CD4-positive, alpha-beta T cell (primary cell): ENCODE measurements at regions not wholly inside any gene's neighbourhood (a gene's known extent, or its start where the extent isn't known, plus 50 kb on each side); places are given as distances from the start of the nearest gene placed in this dataset.

ENCODE experiments used
- ATAC-seq: fragments of 200-7000 bp; cut with Tn5 transposase; one replicate; pipeline ENCODE4 v1.10.0; 2022; ENCODE audit warnings: mild to moderate bottlenecking; ENCODE audit not compliant: poor library complexity
- CTCF ChIA-PET: fragments of 350-600 bp; sonication (Branson Sonifier 250); formaldehyde crosslinking; loops from one replicate; lab custom pipeline; 2021; ENCODE audit warnings: antibody characterized with exemption, inconsistent platforms; lab: Charles Lee
- POLR2A ChIA-PET: fragments of 350-600 bp; sonication (Branson Sonifier 250); formaldehyde crosslinking; loops from one replicate; lab custom pipeline; 2021; ENCODE audit warnings: antibody characterized with exemption, inconsistent platforms; lab: Charles Lee
- DNase-seq, 14 experiments: peaks; one replicate each; pipeline ENCODE4 v3.0.0-alpha.2; 2013 to 2020; ENCODE audit warnings: mixed read lengths in 2 of 14
- H3K27ac ChIP-seq, 2 donors: one replicate each; pipeline versions ENCODE4 v1.5.1 to v1.7.0; 2013; ENCODE audit warnings: low read length in 2 of 2, low read depth in 1 of 2, mild to moderate bottlenecking in 1 of 2
- H3K27me3 ChIP-seq, 2 experiments: 1 replicate in 1 of 2; 2 replicates in 1 of 2; pipeline versions ENCODE4 v1.6.1 to v1.7.0; 2013; ENCODE audit warnings: low read length in 2 of 2, control low read depth in 1 of 2, mild to moderate bottlenecking in 1 of 2, moderate library complexity in 1 of 2; ENCODE audit not compliant: insufficient read depth in 2 of 2, control insufficient read depth in 1 of 2
- H3K36me3 ChIP-seq: one replicate; pipeline ENCODE4 v1.6.1; 2013; ENCODE audit warnings: low read length, control low read depth; ENCODE audit not compliant: insufficient read depth
- H3K4me1 ChIP-seq: one replicate; pipeline ENCODE4 v1.6.1; 2013; ENCODE audit warnings: low read length, control low read depth; ENCODE audit not compliant: insufficient read depth
- H3K4me3 ChIP-seq: one replicate; pipeline ENCODE4 v1.5.1; 2013; ENCODE audit warnings: mild to moderate bottlenecking, low read length, moderate library complexity
- H3K9me3 ChIP-seq, 2 experiments: 1 replicate in 1 of 2; 2 replicates in 1 of 2; pipeline versions ENCODE4 v1.6.1 to v1.7.0; 2013; ENCODE audit warnings: low read length in 2 of 2, mild to moderate bottlenecking in 2 of 2, control low read depth in 1 of 2, moderate library complexity in 1 of 2; ENCODE audit not compliant: control insufficient read depth in 1 of 2, insufficient read depth in 1 of 2
- H3K27ac Mint-ChIP-seq: one replicate; pipeline ENCODE4 v1.8.0; 2020; ENCODE audit warnings: mixed read lengths
- H3K27me3 Mint-ChIP-seq: one replicate; pipeline ENCODE4 v1.8.0; 2021; ENCODE audit warnings: mixed read lengths
- H3K36me3 Mint-ChIP-seq: one replicate; pipeline ENCODE4 v1.8.0; 2021; ENCODE audit warnings: low read depth, mixed read lengths
- H3K4me1 Mint-ChIP-seq: one replicate; pipeline ENCODE4 v1.8.0; 2021; ENCODE audit warnings: low read depth, mixed read lengths
- H3K4me3 Mint-ChIP-seq: one replicate; pipeline ENCODE4 v1.8.0; 2020; ENCODE audit warnings: mild to moderate bottlenecking, mixed read lengths
- H3K9me3 Mint-ChIP-seq: one replicate; pipeline ENCODE4 v1.8.0; 2020; ENCODE audit warnings: mixed read lengths
- CTCF ChIP-seq: fragments of 200-600 bp; IDR thresholded peaks from one replicate; pipeline ENCODE4 v1.8.0; 2022; ENCODE audit warnings: antibody characterized with exemption, mild to moderate bottlenecking
- intact Hi-C, 2 experiments: fragments of 100-400 bp; cut with DNase I in 1 of 2; cut with micrococcal nuclease in 1 of 2; formaldehyde crosslinking; loops; one replicate each; pipeline versions ENCODE4 v1.15.1 to v1.9.0; 2023 to 2025; cut with DNase I, micrococcal nuclease

GRCh38 chr15:69979262-69979661 is 118.5 kb downstream of the TLE3 start:
- H3K27ac Mint-ChIP-seq, result no peak overlapping the region
- TF ChIP-seq CTCF, result no peak

GRCh38 chr15:69979783-69980182 is 117.9 kb downstream of the TLE3 start:
- ChIA-PET CTCF (no interaction called here), POLR2A (no interaction called here)
- no peak for ATAC-seq
- H3K4me1 ChIP-seq, result no peaks in the 10 kb centered on the region
- H3K27ac ChIP-seq, result no peak overlapping the region
- H3K36me3 ChIP-seq, result no peaks in the 10 kb centered on the region
- Mint-ChIP-seq H3K36me3 (no peaks in the 10 kb centered on the region), H3K27me3 (peaks cover 36% of the 10 kb centered on the region), H3K4me1 (no peaks in the 10 kb centered on the region), H3K4me3 (no peak overlapping the region), H3K27ac (no peak overlapping the region), H3K9me3 (peaks cover 3% of the 10 kb centered on the region)
- no peak overlapping the region for H3K4me3 ChIP-seq
- H3K9me3 ChIP-seq, result peaks cover 0 to 10% of the 10 kb centered on the region in 2 experiments
- DNase-seq, result no peak
- H3K27me3 ChIP-seq, result peaks cover 17 to 18% of the 10 kb centered on the region in 2 experiments
- intact Hi-C loops, result no loop called here
- no peak for TF ChIP-seq CTCF

More at GRCh38 chr15:69979262-69979661, 118.5 kb downstream of the TLE3 start:
- Histone ChIP-seq H3K9me3 (peaks cover 0 to 11% of the 10 kb centered on the region in 2 experiments), H3K27me3 (peaks cover 18 to 22% of the 10 kb centered on the region in 2 experiments), H3K36me3 (no peaks in the 10 kb centered on the region), H3K4me3 (no peak overlapping the region), H3K4me1 (no peaks in the 10 kb centered on the region), H3K27ac (no peak overlapping the region)
- POLR2A ChIA-PET, result no interaction called here
- Mint-ChIP-seq H3K4me1 (no peaks in the 10 kb centered on the region), H3K9me3 (peaks cover 3% of the 10 kb centered on the region), H3K36me3 (no peaks in the 10 kb centered on the region), H3K4me3 (no peak overlapping the region), H3K27me3 (peaks cover 36% of the 10 kb centered on the region)
- peak in 2 of 14 experiments; percentile 9 to 28 for DNase-seq
- ATAC-seq, result no peak
- intact Hi-C loops, result no loop called here
- CTCF ChIA-PET, result no interaction called here

DNA sequence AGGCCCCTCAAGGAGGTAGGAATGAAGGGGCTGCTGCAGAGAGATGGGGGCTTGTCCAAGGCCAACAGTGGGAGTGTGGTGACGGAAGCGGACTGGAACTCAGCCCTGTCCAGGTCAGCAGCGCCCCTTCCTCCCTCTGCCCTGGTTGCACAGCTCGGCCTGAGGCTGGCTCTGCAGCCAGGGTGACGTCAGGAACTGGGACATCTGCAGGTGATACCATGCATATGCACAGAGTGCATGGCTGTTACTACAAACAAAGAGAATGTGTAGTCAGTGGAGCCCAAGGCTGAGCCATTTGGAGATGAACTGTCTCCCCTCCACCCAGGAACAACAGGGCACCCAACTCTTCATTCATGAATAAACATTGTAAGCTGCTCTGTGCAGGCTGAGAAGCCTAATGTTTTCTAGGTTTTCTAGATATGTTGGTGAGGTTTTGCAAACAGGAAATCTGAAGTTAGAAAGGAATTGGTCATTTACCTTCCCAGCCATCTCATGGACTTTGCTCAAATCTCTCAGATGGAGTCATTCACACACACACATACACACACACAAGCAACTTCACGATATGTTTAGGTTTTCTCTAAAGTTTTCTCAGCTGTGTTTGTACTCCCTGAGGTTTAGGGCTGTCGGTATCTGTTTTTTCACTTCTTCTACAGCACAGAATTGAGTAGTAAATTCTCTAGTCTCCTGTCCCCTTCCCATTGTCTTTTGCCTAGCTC is 117.2 kb downstream of the TLE3 start:
- ChIA-PET CTCF (no interaction called here), POLR2A (no interaction called here)
- Histone ChIP-seq H3K36me3 (no peaks in the 10 kb centered on the region), H3K27me3 (peaks cover 10 to 18% of the 10 kb centered on the region in 2 experiments), H3K4me3 (no peak overlapping the region), H3K9me3 (peaks cover 0 to 6% of the 10 kb centered on the region in 2 experiments), H3K4me1 (no peaks in the 10 kb centered on the region), H3K27ac (no peak overlapping the region)
- Mint-ChIP-seq H3K9me3 (peaks cover 3% of the 10 kb centered on the region), H3K4me3 (no peak overlapping the region), H3K27ac (no peak overlapping the region), H3K27me3 (peaks cover 37% of the 10 kb centered on the region), H3K36me3 (no peaks in the 10 kb centered on the region), H3K4me1 (no peaks in the 10 kb centered on the region)
- ATAC-seq (no peak), DNase-seq (no peak)
- TF ChIP-seq CTCF, result no peak
- intact Hi-C loops, result no loop called here
